ENCODE measurements at regions not wholly inside any gene's neighbourhood (a gene's known extent, or its start where the extent isn't known, plus 50 kb on each side); places are given as distances from the start of the nearest gene placed in this dataset.
A peak's percentile ranks its signal among the peaks of the same experiment; 100 is the strongest.

- no peak for TF ChIP-seq CTCF (IDR thresholded peaks at IDR 0.05)
- no peak for TF ChIP-seq POLR2A (IDR thresholded peaks at IDR 0.05)
- WGBS, 2 donors, result 65 to 95% methylated on average over 1 of the region's 1 CpG
- intact Hi-C loops (cut with DNase I; ENCODE audit: low total_unique reads), result no loop called here
- no peak for DNase-seq (ENCODE audit: low spot score in 2 of 2)
- H3K4me3 ChIP-seq (ENCODE audit: low read depth, poor library complexity, severe bottlenecking), result no peak overlapping the region
Observed at GRCh38 chr10:80971461-80971860, 433.8 kb downstream of the SH2D4B start.

- H3K4me3 ChIP-seq (ENCODE audit: low read depth, poor library complexity, severe bottlenecking), result no peak overlapping the region
- 60 to 65% methylated on average over 5 of the region's 5 CpGs for WGBS, 2 donors
- TF ChIP-seq POLR2A (IDR thresholded peaks at IDR 0.05) (no peak), CTCF (IDR thresholded peaks at IDR 0.05) (no peak)
- no peak for DNase-seq (ENCODE audit: low spot score in 2 of 2)
- intact Hi-C loops (cut with DNase I; ENCODE audit: low total_unique reads), result no loop called here
Observed at GRCh38 chr10:80976658-80977057, 439.0 kb downstream of the SH2D4B start.

GRCh38 chr10:80985102-80985501 is 447.4 kb downstream of the SH2D4B start:
- 43 to 62% methylated on average over 1 of the region's 1 CpG for WGBS, 2 donors
- H3K4me3 ChIP-seq (ENCODE audit: low read depth, poor library complexity, severe bottlenecking), result no peak overlapping the region
- intact Hi-C loops (cut with DNase I; ENCODE audit: low total_unique reads), result no loop called here
- TF ChIP-seq CTCF (IDR thresholded peaks at IDR 0.05), result no peak
- TF ChIP-seq POLR2A (IDR thresholded peaks at IDR 0.05), result no peak
- DNase-seq (ENCODE audit: low spot score in 2 of 2), result no peak

GRCh38 chr10:80986596-80986995 is 448.9 kb downstream of the SH2D4B start:
- no peak for DNase-seq (ENCODE audit: low spot score in 2 of 2)
- intact Hi-C loops (cut with DNase I; ENCODE audit: low total_unique reads), result no loop called here
- WGBS, 2 donors, result 69 to 70% methylated on average over 3 of the region's 3 CpGs
- TF ChIP-seq CTCF (IDR thresholded peaks at IDR 0.05) (no peak), POLR2A (IDR thresholded peaks at IDR 0.05) (no peak)
- H3K4me3 ChIP-seq (ENCODE audit: low read depth, poor library complexity, severe bottlenecking), result no peak overlapping the region

- TF ChIP-seq POLR2A (IDR thresholded peaks at IDR 0.05) (no peak), CTCF (IDR thresholded peaks at IDR 0.05) (no peak)
- no peak overlapping the region for H3K4me3 ChIP-seq (ENCODE audit: low read depth, poor library complexity, severe bottlenecking)
- DNase-seq (ENCODE audit: low spot score in 2 of 2), result no peak
- intact Hi-C loops (cut with DNase I; ENCODE audit: low total_unique reads), result no loop called here
- WGBS, 2 donors, result 50 to 51% methylated on average over 3 of the region's 3 CpGs
Observed at GRCh38 chr10:80988755-80989154, 451.1 kb downstream of the SH2D4B start.

GRCh38 chr10:80996615-80997193 is 459.0 kb downstream of the SH2D4B start:
- no peak overlapping the region for H3K4me3 ChIP-seq (ENCODE audit: low read depth, poor library complexity, severe bottlenecking)
- DNase-seq (ENCODE audit: low spot score in 2 of 2), result peak in 1 of 2 donors; percentile 24
- TF ChIP-seq POLR2A (IDR thresholded peaks at IDR 0.05) (no peak), CTCF (IDR thresholded peaks at IDR 0.05) (no peak)
- intact Hi-C loops (cut with DNase I; ENCODE audit: low total_unique reads), result no loop called here
- 40 to 55% methylated on average over 7 of the region's 7 CpGs for WGBS, 2 donors

Data from lower leg skin (tissue), 4 donors.